SK-N-SH (cell line): ENCODE measurements at regions not wholly inside any gene's neighbourhood (a gene's known extent, or its start where the extent isn't known, plus 50 kb on each side); places are given as distances from the start of the nearest gene placed in this dataset.

Source experiments
- CTCF ChIA-PET: fragments of 300-600, 350-600 bp; formaldehyde crosslinking; extraction: SDS; loops from one replicate; lab custom pipeline; 2021; lab: Yijun Ruan, JAX
- POLR2A ChIA-PET: fragments of 350-600 bp; sonication (Branson Sonifier 250); formaldehyde crosslinking; extraction: SDS; loops from one replicate; lab custom pipeline; 2020; ENCODE audit warnings: antibody characterized with exemption, inconsistent platforms; lab: Yijun Ruan, JAX
- DNase-seq: peaks from one replicate; pipeline ENCODE4 v3.0.0; 2012
- H2AFZ ChIP-seq: fragments of 200-600 bp; sonication (generic); 2 replicates; pipeline ENCODE4 v1.8.1; 2016; ENCODE audit warnings: antibody characterized with exemption, mild to moderate bottlenecking, low read depth
- H3F3A ChIP-seq: fragments of 200-600 bp; sonication (generic); replicated peaks from 2 replicates; pipeline ENCODE3; 2016; ENCODE audit warnings: antibody characterized with exemption, mild to moderate bottlenecking; ENCODE audit not compliant: insufficient read depth
- H3K27ac ChIP-seq, 2 experiments: fragments of 200-500 bp in 1 of 2; fragments of 200-600 bp in 1 of 2; sonication (Bioruptor generic) in 1 of 2; sonication (generic), shearing (Covaris generic) in 1 of 2; 2 replicates each; pipeline versions ENCODE4 v1.5.1 to v1.6.1; 2014 to 2016; ENCODE audit warnings: low read depth in 2 of 2, inconsistent platforms in 1 of 2, low read length in 1 of 2, mild to moderate bottlenecking in 1 of 2, mixed read lengths in 1 of 2
- H3K27me3 ChIP-seq: fragments of 200-600 bp; sonication (generic), shearing (Covaris generic); 2 replicates; pipeline ENCODE4 v1.6.1; 2016; ENCODE audit warnings: mixed run types; ENCODE audit not compliant: insufficient read depth
- H3K36me3 ChIP-seq, 2 experiments: fragments of 200-500 bp in 1 of 2; fragments of 200-600 bp in 1 of 2; sonication (Bioruptor generic) in 1 of 2; sonication (generic) in 1 of 2; replicated peaks in 1 of 2; 2 replicates each; pipeline versions ENCODE3 to v1.5.1; 2014 to 2016; ENCODE audit warnings: low read length in 1 of 2, mild to moderate bottlenecking in 1 of 2; ENCODE audit not compliant: insufficient read depth in 2 of 2, control insufficient read depth in 1 of 2
- H3K4me1 ChIP-seq, 2 experiments: fragments of 200-500 bp in 1 of 2; fragments of 200-600 bp in 1 of 2; sonication (Bioruptor generic) in 1 of 2; sonication (generic), shearing (Covaris generic) in 1 of 2; 2 replicates each; pipeline versions ENCODE4 v1.5.1 to v1.6.1; 2014 to 2016; ENCODE audit warnings: low read depth in 1 of 2, low read length in 1 of 2, mixed run types in 1 of 2; ENCODE audit not compliant: insufficient read depth in 2 of 2, control insufficient read depth in 1 of 2
- H3K4me2 ChIP-seq: fragments of 200-600 bp; sonication (generic), shearing (Covaris generic); 2 replicates; pipeline ENCODE4 v1.6.1; 2017; ENCODE audit warnings: mixed run types
- H3K4me3 ChIP-seq, 2 experiments: fragments of 200-500 bp in 1 of 2; fragments of 200-600 bp in 1 of 2; sonication (Bioruptor generic) in 1 of 2; sonication (generic), shearing (Covaris generic) in 1 of 2; 2 replicates each; pipeline versions ENCODE4 v1.5.1 to v1.8.1; 2014 to 2016; ENCODE audit warnings: low read depth in 2 of 2, inconsistent platforms in 1 of 2, low read length in 1 of 2, mild to moderate bottlenecking in 1 of 2, mixed read lengths in 1 of 2, moderate library complexity in 1 of 2
- H3K79me2 ChIP-seq: fragments of 200-600 bp; sonication (generic); 2 replicates; pipeline ENCODE4 v1.8.1; 2017; ENCODE audit warnings: mild to moderate bottlenecking; ENCODE audit not compliant: insufficient read depth
- H3K9ac ChIP-seq: fragments of 200-600 bp; sonication (generic); 2 replicates; pipeline ENCODE4 v1.6.1; 2017; ENCODE audit warnings: mixed run types
- H3K9me2 ChIP-seq: fragments of 200-600 bp; sonication (generic); 2 replicates; pipeline ENCODE4 v1.6.1; 2017; ENCODE audit warnings: mixed run types
- H3K9me3 ChIP-seq: fragments of 200-600 bp; sonication (generic); 2 replicates; pipeline ENCODE4 v1.6.1; 2017; ENCODE audit warnings: mixed run types, mild to moderate bottlenecking, moderate library complexity
- H4K20me1 ChIP-seq: fragments of 200-600 bp; sonication (generic); 2 replicates; pipeline ENCODE4 v1.6.1; 2017; ENCODE audit warnings: mild to moderate bottlenecking, mixed run types; ENCODE audit not compliant: insufficient read depth
- CHD2 ChIP-seq: fragments of 150-350 bp; IDR thresholded peaks from 2 replicates; pipeline ENCODE4 v1.6.1; 2018; ENCODE audit warnings: low read length; ENCODE audit not compliant: partially characterized antibody
- EZH2phosphoT487 ChIP-seq: fragments of 200-600 bp; sonication (generic); IDR thresholded peaks from 2 replicates; pipeline ENCODE4 v1.6.1; 2017; ENCODE audit warnings: low read depth, mixed run types, mild to moderate bottlenecking, antibody characterized with exemption, moderate library complexity, borderline replicate concordance
- FOSL2 ChIP-seq: IDR thresholded peaks from 2 replicates; pipeline ENCODE4 v1.4.0; 2012; ENCODE audit warnings: low read depth, mild to moderate bottlenecking, moderate library complexity, borderline replicate concordance
- MEF2A ChIP-seq: IDR thresholded peaks from 2 replicates; pipeline ENCODE4 v1.4.0; 2012; ENCODE audit warnings: low read depth, borderline replicate concordance
- NRF1 ChIP-seq: IDR thresholded peaks from 2 replicates; pipeline ENCODE4 v1.6.1; 2012; ENCODE audit warnings: low read depth, mild to moderate bottlenecking, low read length
- SIN3A ChIP-seq: IDR thresholded peaks from 2 replicates; pipeline ENCODE4 v1.6.1; 2012; ENCODE audit warnings: low read depth, mild to moderate bottlenecking, low read length, moderate library complexity, borderline replicate concordance
- SMC3 ChIP-seq: IDR thresholded peaks from 2 replicates; pipeline ENCODE4 v1.6.1; 2012; ENCODE audit warnings: low read depth, low read length, improper control_type of control experiment
- TAF1 ChIP-seq: IDR thresholded peaks from 2 replicates; pipeline ENCODE4 v1.6.1; 2012; ENCODE audit warnings: low read depth, mild to moderate bottlenecking, low read length, moderate library complexity, borderline replicate concordance
- TEAD4 ChIP-seq: IDR thresholded peaks from 2 replicates; pipeline ENCODE4 v1.4.0; 2012; ENCODE audit warnings: mild to moderate bottlenecking, borderline replicate concordance; ENCODE audit not compliant: insufficient read depth
- YY1 ChIP-seq: IDR thresholded peaks from 2 replicates; pipeline ENCODE4 v1.4.0; 2012; ENCODE audit warnings: low read depth, mild to moderate bottlenecking
- WGBS: methylation state at CpG from one replicate; pipeline ENCODE4 v1.1.6; 2017; ENCODE audit warnings: low lambda C conversion rate; 5-methylcytosine and 5-hydroxymethylcytosine counted together
- TF ChIP-seq, protein P1 (sequence below): IDR thresholded peaks from 2 replicates; pipeline ENCODE4 v1.4.0; 2012; ENCODE audit warnings: low read depth
- TF ChIP-seq, protein P2 (sequence below): IDR thresholded peaks from 2 replicates; pipeline ENCODE4; 2012
- TF ChIP-seq, protein P3 (sequence below): IDR thresholded peaks from 2 replicates; pipeline ENCODE4 v1.6.1; 2012; ENCODE audit warnings: mild to moderate bottlenecking, low read depth, low read length, moderate library complexity
- TF ChIP-seq, protein P4 (sequence below): fragments of 150-350 bp; IDR thresholded peaks from 2 replicates; pipeline ENCODE4 v1.6.1; 2017; ENCODE audit warnings: antibody characterized with exemption, low read length, low read depth, borderline replicate concordance

DNA sequence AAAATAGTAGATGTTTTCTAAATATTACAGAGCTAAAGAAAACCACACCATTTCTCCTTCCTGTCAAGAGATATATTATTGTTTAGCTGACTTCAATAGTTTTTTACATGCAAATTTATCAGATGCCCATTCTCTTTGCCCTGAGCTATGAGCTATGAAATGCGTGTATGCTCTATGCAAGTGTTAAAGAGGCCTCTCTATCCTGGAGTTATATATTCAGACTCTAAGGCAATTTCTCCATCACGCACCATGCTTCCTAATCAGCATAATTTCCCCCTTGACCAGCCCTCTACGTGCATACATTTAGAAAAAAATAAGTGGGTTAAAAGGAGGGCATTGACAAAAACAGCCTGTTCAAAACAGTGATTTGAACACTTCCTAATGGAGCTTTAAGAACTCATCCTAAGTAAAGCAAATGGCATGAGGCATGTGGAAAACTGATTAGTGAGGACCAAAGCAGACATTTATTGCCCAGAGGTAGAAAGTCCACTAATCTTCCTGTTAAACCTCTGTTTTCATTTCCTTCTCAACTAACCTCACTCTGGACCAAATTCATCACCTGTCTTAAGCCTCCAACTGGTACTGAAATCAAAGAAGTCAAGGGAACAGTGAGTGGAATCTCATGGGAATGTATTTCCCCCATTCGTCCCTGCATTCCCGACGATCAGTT, 565.8 kb upstream of the PKN2 start:
- Histone ChIP-seq H2AFZ (no peak overlapping the region), H3K4me2 (no peak overlapping the region), H3K79me2 (no peaks in the 10 kb centered on the region), H3K9ac (no peak overlapping the region), H3K4me3 (no peak overlapping the region), H3K9me3 (no peaks in the 10 kb centered on the region), H3K36me3 (no peaks in the 10 kb centered on the region), H3K27ac (no peak overlapping the region), H3K27me3 (no peaks in the 10 kb centered on the region), H4K20me1 (no peaks in the 10 kb centered on the region), H3K4me1 (no peaks in the 10 kb centered on the region), H3F3A (no peaks in the 10 kb centered on the region), H3K9me2 (no peaks in the 10 kb centered on the region)
- ChIA-PET POLR2A (no interaction called here), CTCF (no interaction called here)
- TF ChIP-seq, protein P1, sequence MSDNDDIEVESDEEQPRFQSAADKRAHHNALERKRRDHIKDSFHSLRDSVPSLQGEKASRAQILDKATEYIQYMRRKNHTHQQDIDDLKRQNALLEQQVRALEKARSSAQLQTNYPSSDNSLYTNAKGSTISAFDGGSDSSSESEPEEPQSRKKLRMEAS: no peak
- TF ChIP-seq SIN3A (no peak), TEAD4 (no peak), EZH2phosphoT487 (no peak), TAF1 (no peak), MEF2A (no peak), NRF1 (no peak), SMC3 (no peak)
- TF ChIP-seq, protein P2, sequence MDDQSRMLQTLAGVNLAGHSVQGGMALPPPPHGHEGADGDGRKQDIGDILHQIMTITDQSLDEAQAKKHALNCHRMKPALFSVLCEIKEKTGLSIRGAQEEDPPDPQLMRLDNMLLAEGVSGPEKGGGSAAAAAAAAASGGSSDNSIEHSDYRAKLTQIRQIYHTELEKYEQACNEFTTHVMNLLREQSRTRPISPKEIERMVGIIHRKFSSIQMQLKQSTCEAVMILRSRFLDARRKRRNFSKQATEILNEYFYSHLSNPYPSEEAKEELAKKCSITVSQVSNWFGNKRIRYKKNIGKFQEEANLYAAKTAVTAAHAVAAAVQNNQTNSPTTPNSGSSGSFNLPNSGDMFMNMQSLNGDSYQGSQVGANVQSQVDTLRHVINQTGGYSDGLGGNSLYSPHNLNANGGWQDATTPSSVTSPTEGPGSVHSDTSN: no peak
- TF ChIP-seq, protein P3, sequence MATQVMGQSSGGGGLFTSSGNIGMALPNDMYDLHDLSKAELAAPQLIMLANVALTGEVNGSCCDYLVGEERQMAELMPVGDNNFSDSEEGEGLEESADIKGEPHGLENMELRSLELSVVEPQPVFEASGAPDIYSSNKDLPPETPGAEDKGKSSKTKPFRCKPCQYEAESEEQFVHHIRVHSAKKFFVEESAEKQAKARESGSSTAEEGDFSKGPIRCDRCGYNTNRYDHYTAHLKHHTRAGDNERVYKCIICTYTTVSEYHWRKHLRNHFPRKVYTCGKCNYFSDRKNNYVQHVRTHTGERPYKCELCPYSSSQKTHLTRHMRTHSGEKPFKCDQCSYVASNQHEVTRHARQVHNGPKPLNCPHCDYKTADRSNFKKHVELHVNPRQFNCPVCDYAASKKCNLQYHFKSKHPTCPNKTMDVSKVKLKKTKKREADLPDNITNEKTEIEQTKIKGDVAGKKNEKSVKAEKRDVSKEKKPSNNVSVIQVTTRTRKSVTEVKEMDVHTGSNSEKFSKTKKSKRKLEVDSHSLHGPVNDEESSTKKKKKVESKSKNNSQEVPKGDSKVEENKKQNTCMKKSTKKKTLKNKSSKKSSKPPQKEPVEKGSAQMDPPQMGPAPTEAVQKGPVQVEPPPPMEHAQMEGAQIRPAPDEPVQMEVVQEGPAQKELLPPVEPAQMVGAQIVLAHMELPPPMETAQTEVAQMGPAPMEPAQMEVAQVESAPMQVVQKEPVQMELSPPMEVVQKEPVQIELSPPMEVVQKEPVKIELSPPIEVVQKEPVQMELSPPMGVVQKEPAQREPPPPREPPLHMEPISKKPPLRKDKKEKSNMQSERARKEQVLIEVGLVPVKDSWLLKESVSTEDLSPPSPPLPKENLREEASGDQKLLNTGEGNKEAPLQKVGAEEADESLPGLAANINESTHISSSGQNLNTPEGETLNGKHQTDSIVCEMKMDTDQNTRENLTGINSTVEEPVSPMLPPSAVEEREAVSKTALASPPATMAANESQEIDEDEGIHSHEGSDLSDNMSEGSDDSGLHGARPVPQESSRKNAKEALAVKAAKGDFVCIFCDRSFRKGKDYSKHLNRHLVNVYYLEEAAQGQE: no peak
- WGBS: 34% methylated on average over 6 of the region's 6 CpGs
- DNase-seq: no peak

DNA sequence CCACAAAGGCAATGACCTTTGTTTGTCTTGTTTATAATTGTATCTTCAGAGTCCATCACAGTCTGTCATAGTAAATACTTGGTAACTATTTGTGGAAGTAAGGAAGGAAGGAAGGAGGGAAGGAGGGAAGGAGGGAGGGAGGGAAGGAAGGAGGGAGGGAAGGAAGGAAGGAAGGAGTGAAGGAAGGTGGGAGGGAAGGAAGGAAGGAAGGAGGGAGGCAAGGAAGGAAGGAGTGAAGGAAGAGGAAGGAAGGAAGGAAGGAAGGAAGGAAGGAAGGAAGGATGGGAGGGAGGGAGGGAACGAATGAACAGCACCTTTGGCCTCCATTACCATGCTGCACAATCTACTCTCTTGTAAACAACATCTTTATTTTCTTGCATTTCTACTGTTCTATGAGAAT, 559.5 kb upstream of the PKN2 start:
- ChIA-PET CTCF (interaction anchor here (0.6 kb wide), 1 partner anchor 739 kb away, joined by 5 read pairs; no protein-coding TSS in a partner anchor), POLR2A (no interaction called here)
- H3K36me3 ChIP-seq: no peaks in the 10 kb centered on the region
- no peak overlapping the region for H3K9ac ChIP-seq
- WGBS: 15% methylated on average over 1 of the region's 1 CpG
- H3K4me1 ChIP-seq: no peaks in the 10 kb centered on the region
- no peak for DNase-seq
- no peak for TF ChIP-seq EZH2phosphoT487
- no peak for TF ChIP-seq YY1
- TF ChIP-seq CHD2: no peak
- TF ChIP-seq, protein P4, sequence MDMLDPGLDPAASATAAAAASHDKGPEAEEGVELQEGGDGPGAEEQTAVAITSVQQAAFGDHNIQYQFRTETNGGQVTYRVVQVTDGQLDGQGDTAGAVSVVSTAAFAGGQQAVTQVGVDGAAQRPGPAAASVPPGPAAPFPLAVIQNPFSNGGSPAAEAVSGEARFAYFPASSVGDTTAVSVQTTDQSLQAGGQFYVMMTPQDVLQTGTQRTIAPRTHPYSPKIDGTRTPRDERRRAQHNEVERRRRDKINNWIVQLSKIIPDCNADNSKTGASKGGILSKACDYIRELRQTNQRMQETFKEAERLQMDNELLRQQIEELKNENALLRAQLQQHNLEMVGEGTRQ: no peak
- no peak for TF ChIP-seq FOSL2
- no peak overlapping the region for H2AFZ ChIP-seq
- H3K4me3 ChIP-seq: no peak overlapping the region
- H3K9me2 ChIP-seq: no peaks in the 10 kb centered on the region
- H3K9me3 ChIP-seq: no peaks in the 10 kb centered on the region
- no peaks in the 10 kb centered on the region for H3F3A ChIP-seq
- H4K20me1 ChIP-seq: no peaks in the 10 kb centered on the region
- no peaks in the 10 kb centered on the region for H3K79me2 ChIP-seq
- H3K27me3 ChIP-seq: no peaks in the 10 kb centered on the region
- no peak overlapping the region for H3K27ac ChIP-seq
- H3K4me2 ChIP-seq: no peak overlapping the region
